GM21381 (cell line): ENCODE measurements at regions not wholly inside any gene's neighbourhood (a gene's known extent, or its start where the extent isn't known, plus 50 kb on each side); places are given as distances from the start of the nearest gene placed in this dataset.
"Not testable (repeated sequence)": the region's sequence is repeated elsewhere in the genome, so short reads cannot be mapped to it uniquely, and the experiment has no call there.

Experiments used
- ATAC-seq: cut with Tn5 transposase; IDR thresholded peaks from one replicate; pipeline ENCODE4 v1.9.1; 2021; ENCODE audit warnings: mild to moderate bottlenecking, moderate library complexity; ENCODE audit not compliant: unreplicated experiment

GRCh38 chr12:70069221-70070105 lies 173.8 kb upstream of the CNOT2 start:
- ATAC-seq, result no peak

GRCh38 chr12:70070494-70071007 lies 172.7 kb upstream of the CNOT2 start:
- no peak for ATAC-seq

DNA sequence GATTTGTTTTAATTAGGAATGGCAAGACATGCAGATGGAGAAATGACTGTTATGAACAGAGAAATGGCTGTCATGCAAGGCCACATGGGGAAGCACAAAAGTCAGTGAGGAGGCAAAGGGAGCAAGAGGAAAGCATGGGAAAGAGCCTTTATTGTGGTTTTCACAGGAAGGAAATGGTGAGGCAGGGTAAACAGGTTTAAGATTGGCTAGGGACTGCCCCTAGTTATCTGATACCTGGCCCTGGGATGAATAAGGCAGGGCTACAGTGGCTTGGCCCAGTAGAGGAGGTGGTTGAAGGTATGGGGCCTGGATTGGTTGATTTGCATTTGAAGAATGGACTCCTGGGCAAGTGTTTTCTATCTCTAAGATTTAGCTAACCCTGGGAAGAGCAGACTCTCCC lies 168.7 kb upstream of the CNOT2 start:
- ATAC-seq, result no peak

DNA sequence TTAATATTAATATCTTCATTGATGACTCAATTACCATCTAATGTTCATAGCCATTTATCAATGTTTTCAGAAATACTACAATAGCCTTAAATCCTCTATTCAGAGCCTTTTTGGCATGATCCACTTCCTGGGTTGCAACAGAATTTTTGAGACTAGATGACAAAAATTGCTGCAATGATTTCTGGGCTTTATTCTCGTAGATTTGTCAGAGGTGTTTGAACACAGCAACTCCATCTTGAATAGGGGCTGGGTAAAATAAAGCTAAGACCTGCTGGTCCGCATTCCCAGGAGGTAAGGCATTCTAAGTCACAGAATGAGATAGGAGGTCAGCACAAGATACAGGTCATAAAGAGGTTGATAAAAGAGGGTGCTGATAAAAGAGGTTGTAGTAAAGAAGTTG lies 165.8 kb upstream of the CNOT2 start:
- no peak for ATAC-seq

DNA sequence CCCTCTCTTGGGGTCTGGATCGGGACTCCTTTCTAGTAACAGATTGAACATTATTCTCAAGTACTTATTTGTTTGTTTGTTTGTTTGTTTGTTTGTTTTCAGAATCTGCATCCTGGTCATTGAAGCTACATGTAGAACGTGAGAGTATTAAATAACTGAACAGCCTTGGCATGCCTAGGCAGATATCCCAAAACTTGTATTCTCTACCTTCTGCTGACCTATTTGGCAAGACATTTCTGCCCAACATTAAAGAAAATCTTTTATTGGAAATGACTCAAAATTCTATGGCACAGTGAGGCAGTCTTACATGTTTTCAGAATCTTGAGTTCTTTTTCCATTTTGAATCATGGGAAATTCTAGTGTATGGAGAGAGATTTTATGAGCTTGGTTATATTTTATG lies 165.1 kb upstream of the CNOT2 start:
- no peak for ATAC-seq

- ATAC-seq, result no peak
Observed at GRCh38 chr12:70080566-70080965, 162.7 kb upstream of the CNOT2 start.

GRCh38 chr12:70082997-70083676 lies 160.1 kb upstream of the CNOT2 start:
- no peak for ATAC-seq

DNA sequence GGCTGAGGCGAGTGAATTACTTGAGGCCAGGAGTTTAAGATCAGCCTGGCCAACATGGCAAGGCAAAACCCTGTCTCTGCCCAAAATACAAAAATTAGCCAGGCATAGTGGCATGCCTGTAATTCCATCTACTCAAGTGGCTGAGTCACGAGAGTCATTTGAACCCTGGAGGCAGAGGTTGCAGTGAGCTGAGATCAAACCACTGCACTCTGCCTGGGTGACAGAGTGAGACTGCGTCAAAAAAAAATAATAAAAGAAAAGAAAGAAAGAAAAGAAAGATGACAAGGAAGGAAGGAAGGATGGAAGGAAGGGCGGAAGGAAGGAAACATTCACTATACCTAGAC lies 159.6 kb upstream of the CNOT2 start:
- ATAC-seq, result no peak

GRCh38 chr12:70086372-70086771 lies 156.9 kb upstream of the CNOT2 start:
- not testable (repeated sequence) for ATAC-seq

GRCh38 chr12:70091021-70091521 lies 152.2 kb upstream of the CNOT2 start:
- no peak for ATAC-seq

GRCh38 chr12:70094467-70094866 lies 148.8 kb upstream of the CNOT2 start:
- no peak for ATAC-seq

GRCh38 chr12:70096759-70097410 lies 146.3 kb upstream of the CNOT2 start:
- ATAC-seq, result no peak

DNA sequence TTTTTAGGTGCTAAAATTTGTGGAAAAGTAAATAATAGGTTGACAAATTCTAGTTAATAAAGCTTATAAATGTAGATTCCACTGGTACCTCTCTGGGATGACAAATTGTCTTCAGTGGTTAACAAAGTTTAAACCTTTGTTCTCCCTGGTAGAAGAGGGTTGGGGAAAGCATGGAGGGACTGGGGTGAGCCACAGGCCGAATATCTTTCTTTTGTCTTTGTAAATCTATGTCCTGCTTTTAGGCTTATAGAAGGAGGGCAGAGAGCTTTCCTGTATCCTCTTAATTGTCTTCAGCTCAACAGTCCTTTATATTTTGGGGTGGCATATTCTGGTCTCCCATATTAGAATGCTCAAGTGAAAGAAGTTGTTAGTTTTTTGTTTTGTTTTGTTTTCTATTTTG lies 142.2 kb upstream of the CNOT2 start:
- ATAC-seq, result no peak

DNA sequence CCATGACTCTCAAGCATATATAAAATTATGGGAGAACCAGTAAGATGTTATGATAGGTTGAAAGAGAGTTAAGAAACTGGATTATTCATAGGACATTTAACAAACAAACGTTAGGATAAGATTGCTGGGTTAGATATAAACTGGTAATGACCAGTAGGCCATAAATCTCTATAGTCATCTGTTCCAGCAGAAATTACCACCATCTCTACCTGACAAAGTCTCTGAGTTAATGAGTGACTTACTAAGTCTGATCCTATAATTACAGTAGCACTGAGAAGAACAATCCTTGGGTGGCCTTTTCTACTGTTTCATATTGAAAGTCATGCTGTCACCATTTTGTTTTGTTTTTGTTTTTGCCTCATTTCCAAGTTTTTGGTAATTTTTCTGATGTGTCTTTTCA lies 136.9 kb upstream of the CNOT2 start:
- no peak for ATAC-seq

DNA sequence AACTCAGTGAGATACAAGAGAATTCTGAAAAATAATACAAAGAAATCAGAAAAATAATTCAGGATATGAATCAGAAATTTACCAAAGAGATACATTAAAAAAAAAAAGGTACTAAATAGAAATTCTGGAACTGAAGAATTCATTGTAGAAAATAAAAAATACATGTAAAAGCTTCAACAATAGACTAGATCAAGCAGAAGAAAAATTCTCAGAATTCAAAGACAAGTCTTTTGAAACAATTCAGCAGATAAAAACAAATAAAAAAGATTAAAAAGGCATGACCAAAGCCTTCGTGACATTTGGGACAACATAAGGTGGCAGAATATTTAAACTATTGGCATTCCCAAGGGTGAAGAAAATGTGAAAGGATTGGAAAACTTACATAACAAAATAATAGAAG lies 133.1 kb upstream of the CNOT2 start:
- ATAC-seq, result no peak

DNA sequence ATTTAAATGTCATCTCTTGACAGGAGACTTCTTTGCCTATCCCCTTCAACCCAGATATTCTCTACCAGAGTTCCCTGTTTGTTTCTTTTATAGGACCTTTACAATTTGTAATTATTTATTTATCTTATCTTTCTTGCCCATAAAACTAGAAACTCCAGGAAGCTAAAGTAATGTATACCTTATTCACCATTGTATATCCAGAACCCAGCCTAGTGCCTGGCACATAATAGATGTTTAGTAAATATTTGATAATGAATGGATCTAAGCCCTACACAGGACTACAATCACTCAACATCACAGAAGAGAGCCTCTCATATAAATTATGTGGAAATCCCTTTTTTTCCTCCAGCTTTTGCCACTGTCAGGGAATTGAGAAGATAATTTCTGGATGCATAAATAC lies 125.6 kb upstream of the CNOT2 start:
- no peak for ATAC-seq

DNA sequence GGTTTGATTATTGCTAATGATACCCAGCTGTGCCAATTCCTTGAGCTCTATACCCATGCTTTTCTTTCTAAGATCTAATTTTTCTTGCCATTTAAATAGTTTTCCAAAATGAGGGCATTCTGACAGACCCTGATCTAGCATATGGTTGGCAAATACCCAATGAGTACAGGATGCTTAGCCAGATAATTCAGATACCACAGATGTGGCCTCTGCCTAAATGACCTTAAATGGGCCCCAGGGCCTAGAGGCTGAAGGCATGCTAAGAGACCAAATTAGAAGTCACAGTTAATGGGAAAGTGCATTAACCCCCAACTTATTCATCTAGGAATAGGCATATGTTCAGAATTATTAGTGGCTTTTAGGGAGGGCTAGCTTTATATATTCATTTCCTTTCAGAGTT lies 122.3 kb upstream of the CNOT2 start:
- no peak for ATAC-seq

- ATAC-seq, result no peak
Observed at GRCh38 chr12:70121562-70121961, 121.7 kb upstream of the CNOT2 start.

DNA sequence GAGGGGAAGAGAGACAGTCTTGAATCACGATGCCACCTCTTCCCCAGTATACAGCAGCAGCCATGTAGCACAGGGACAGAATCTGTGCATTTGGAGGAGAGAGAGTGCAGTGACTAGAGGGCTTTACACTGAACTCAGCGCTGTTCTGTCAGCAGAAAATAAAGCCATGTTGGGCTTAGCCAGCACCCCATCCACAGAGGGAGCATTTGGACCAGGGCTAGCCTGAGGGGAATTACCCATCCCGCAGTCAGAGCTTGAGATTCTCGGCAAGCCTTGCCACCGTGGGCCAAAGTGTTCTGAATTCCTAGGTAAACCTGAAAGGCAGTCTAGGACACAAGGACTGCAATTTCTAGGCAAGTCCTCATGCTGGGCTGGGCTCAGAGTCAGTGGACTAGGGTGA lies 120.4 kb upstream of the CNOT2 start:
- no peak for ATAC-seq

DNA sequence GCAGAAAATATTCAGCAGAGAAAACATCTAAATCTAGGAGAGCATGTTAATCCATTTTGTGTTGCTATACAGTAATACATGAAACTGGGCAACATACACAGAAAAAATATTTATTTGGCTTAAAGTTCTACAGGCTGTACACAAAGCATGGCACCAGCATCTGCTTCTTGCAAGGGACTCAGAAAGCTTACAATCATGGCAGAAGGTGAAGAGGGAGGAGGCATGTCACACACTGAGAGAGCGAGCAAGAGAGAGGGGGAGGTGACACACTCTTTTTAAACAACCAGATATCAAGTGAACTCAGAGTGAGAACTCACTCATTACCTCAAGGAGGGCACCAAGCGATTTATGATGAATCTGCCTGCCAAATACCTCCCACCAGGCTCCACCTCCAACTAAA lies 94.2 kb upstream of the CNOT2 start:
- ATAC-seq, result no peak

GRCh38 chr12:70149665-70150064 lies 93.6 kb upstream of the CNOT2 start:
- no peak for ATAC-seq

DNA sequence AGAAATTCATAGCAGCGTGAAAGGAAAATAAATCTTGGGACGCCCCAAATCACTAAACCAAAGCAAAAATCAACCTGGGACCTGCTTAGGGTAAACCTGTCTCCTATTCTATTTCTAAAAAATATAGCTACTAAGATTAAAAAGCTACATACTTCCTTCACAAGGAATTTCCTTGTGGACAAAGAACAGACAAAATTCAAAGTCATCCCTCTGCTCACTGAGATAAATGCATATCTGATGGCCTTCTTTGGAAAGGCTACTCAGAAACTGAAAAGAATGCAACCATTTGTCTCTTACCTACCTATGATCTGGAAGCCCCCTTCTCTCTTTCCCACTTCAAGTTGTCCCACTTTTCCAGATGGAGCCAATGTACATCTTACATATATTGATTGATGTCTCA lies 93.0 kb upstream of the CNOT2 start:
- no peak for ATAC-seq
